Panc1 (cell line): ENCODE measurements at regions not wholly inside any gene's neighbourhood (a gene's known extent, or its start where the extent isn't known, plus 50 kb on each side); places are given as distances from the start of the nearest gene placed in this dataset.

Source experiments
- ATAC-seq: fragments of 200-7000 bp; cut with Tn5 transposase; 2 replicates; pipeline ENCODE4 v1.9.1; 2020; ENCODE audit warnings: mild to moderate bottlenecking, moderate library complexity
- BruUV-seq: library from RNA; stranded (reverse); fragments of 400-500 nt; replicated peaks from 2 replicates; lab custom pipeline; 2021; lab: Mats Ljungman, UMichigan
- CTCF ChIA-PET: fragments of 300-600 bp; sonication (Branson Sonifier 250); formaldehyde crosslinking; loops from one replicate; lab custom pipeline; 2022; ENCODE audit warnings: antibody characterized with exemption; lab: Charles Lee
- POLR2A ChIA-PET: fragments of 300-600 bp; sonication (Branson Sonifier 250); formaldehyde crosslinking; loops from one replicate; lab custom pipeline; 2022; ENCODE audit warnings: antibody characterized with exemption; lab: Charles Lee
- DNase-seq: peaks from one replicate; pipeline ENCODE4 v3.0.0-alpha.2; 2010; ENCODE audit warnings: low read depth, low spot score
- H3K27ac ChIP-seq: 2 replicates; pipeline ENCODE4 v1.5.1; 2011; ENCODE audit warnings: mild to moderate bottlenecking, low read length, inconsistent platforms
- H3K27me3 ChIP-seq: fragments of 200-500 bp; sonication (Bioruptor generic); 2 replicates; pipeline ENCODE4 v1.6.0; 2014; ENCODE audit warnings: low read length, inconsistent platforms; ENCODE audit not compliant: control insufficient read depth, insufficient read depth
- H3K36me3 ChIP-seq: fragments of 200-500 bp; sonication (Bioruptor generic); 2 replicates; pipeline ENCODE4 v1.5.1; 2014; ENCODE audit warnings: inconsistent platforms, mild to moderate bottlenecking, low read length, moderate library complexity; ENCODE audit not compliant: control insufficient read depth, insufficient read depth
- H3K4me1 ChIP-seq: 2 replicates; pipeline ENCODE4 v1.5.1; 2011; ENCODE audit warnings: inconsistent platforms, mild to moderate bottlenecking, low read length, moderate library complexity; ENCODE audit not compliant: control insufficient read depth, insufficient read depth
- H3K4me3 ChIP-seq, 2 experiments: 2 replicates each; pipeline ENCODE4 v1.5.1; 2011 to 2012; ENCODE audit warnings: low read depth in 2 of 2, low read length in 2 of 2, mild to moderate bottlenecking in 2 of 2, inconsistent platforms in 1 of 2, moderate library complexity in 1 of 2
- H3K9me3 ChIP-seq: fragments of 200-500 bp; sonication (Bioruptor generic); 2 replicates; pipeline ENCODE4 v1.5.1; 2014; ENCODE audit warnings: low read depth, mild to moderate bottlenecking, inconsistent platforms, low read length, moderate library complexity; ENCODE audit not compliant: control insufficient read depth, insufficient read depth
- POLR2AphosphoS5 ChIP-seq: IDR thresholded peaks from 2 replicates; pipeline ENCODE4 v1.6.1; 2012; ENCODE audit warnings: mild to moderate bottlenecking, low read depth, low read length, moderate library complexity
- SIN3A ChIP-seq: IDR thresholded peaks from 2 replicates; pipeline ENCODE4 v1.6.1; 2012; ENCODE audit warnings: low read depth, mild to moderate bottlenecking, low read length, moderate library complexity, borderline replicate concordance; ENCODE audit not compliant: insufficient read depth
- TCF7L2 ChIP-seq: IDR thresholded peaks from 2 replicates; pipeline ENCODE4 v1.6.1; 2011; ENCODE audit warnings: mild to moderate bottlenecking, low read depth, low read length, inconsistent platforms
- in situ Hi-C: cut with HindIII; loops from 2 replicates; pipeline ENCODE4 v1.10.0; 2016; ENCODE audit warnings: low sequenced_read_pairs, low pct_unique_long_range_greater_than_20kb
- intact Hi-C: fragments of 100-400 bp; cut with micrococcal nuclease; formaldehyde crosslinking; loops from one replicate; pipeline ENCODE4 v1.10.0; 2022; ENCODE audit not compliant: unreplicated experiment
- TF ChIP-seq, protein P1 (sequence below): fragments of 450-650 bp; IDR thresholded peaks from 2 replicates; pipeline ENCODE4 v1.5.1; 2017; ENCODE audit warnings: mild to moderate bottlenecking
- TF ChIP-seq, protein P2 (sequence below), 2 experiments: IDR thresholded peaks; 2 replicates each; pipeline ENCODE4 v1.6.1; 2011 to 2012; ENCODE audit warnings: low read depth in 2 of 2, control low read depth in 1 of 2, low read length in 1 of 2, mild to moderate bottlenecking in 1 of 2, moderate library complexity in 1 of 2; ENCODE audit not compliant: insufficient read depth in 1 of 2

DNA sequence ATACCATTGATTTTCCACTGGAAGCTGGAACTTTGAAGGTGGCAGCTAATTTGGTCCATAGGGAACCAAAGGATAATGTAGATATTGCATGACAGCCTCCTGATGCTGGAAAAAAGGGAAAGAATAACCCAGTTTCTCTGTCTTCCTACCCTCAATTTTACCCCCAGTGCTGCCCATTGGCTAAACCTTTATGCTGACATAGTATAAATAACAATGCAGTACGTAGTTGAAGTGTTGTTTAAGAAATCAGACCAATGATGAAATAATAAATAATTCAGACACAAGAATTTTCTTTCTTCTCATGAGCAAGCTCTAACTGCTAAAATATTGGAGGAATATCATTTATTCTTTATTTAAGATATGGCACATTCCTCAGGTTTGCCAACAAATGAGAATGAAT is 843.4 kb downstream of the EPHA3 start:
- Histone ChIP-seq H3K9me3 (no peaks in the 10 kb centered on the region), H3K27me3 (no peaks in the 10 kb centered on the region), H3K4me1 (no peaks in the 10 kb centered on the region), H3K4me3 (no peak overlapping the region), H3K36me3 (no peaks in the 10 kb centered on the region), H3K27ac (no peak overlapping the region)
- DNase-seq: no peak
- in situ Hi-C loops (no loop called here), intact Hi-C loops (no loop called here)
- no peak for TF ChIP-seq POLR2AphosphoS5
- TF ChIP-seq, protein P1, sequence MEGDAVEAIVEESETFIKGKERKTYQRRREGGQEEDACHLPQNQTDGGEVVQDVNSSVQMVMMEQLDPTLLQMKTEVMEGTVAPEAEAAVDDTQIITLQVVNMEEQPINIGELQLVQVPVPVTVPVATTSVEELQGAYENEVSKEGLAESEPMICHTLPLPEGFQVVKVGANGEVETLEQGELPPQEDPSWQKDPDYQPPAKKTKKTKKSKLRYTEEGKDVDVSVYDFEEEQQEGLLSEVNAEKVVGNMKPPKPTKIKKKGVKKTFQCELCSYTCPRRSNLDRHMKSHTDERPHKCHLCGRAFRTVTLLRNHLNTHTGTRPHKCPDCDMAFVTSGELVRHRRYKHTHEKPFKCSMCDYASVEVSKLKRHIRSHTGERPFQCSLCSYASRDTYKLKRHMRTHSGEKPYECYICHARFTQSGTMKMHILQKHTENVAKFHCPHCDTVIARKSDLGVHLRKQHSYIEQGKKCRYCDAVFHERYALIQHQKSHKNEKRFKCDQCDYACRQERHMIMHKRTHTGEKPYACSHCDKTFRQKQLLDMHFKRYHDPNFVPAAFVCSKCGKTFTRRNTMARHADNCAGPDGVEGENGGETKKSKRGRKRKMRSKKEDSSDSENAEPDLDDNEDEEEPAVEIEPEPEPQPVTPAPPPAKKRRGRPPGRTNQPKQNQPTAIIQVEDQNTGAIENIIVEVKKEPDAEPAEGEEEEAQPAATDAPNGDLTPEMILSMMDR: no peak
- no peak for TF ChIP-seq SIN3A
- TF ChIP-seq TCF7L2: no peak
- TF ChIP-seq, protein P2, sequence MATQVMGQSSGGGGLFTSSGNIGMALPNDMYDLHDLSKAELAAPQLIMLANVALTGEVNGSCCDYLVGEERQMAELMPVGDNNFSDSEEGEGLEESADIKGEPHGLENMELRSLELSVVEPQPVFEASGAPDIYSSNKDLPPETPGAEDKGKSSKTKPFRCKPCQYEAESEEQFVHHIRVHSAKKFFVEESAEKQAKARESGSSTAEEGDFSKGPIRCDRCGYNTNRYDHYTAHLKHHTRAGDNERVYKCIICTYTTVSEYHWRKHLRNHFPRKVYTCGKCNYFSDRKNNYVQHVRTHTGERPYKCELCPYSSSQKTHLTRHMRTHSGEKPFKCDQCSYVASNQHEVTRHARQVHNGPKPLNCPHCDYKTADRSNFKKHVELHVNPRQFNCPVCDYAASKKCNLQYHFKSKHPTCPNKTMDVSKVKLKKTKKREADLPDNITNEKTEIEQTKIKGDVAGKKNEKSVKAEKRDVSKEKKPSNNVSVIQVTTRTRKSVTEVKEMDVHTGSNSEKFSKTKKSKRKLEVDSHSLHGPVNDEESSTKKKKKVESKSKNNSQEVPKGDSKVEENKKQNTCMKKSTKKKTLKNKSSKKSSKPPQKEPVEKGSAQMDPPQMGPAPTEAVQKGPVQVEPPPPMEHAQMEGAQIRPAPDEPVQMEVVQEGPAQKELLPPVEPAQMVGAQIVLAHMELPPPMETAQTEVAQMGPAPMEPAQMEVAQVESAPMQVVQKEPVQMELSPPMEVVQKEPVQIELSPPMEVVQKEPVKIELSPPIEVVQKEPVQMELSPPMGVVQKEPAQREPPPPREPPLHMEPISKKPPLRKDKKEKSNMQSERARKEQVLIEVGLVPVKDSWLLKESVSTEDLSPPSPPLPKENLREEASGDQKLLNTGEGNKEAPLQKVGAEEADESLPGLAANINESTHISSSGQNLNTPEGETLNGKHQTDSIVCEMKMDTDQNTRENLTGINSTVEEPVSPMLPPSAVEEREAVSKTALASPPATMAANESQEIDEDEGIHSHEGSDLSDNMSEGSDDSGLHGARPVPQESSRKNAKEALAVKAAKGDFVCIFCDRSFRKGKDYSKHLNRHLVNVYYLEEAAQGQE (IDR thresholded peaks at IDR 0.05; ENCODE audit: insufficient read depth in 1 of 2, low read depth in 2 of 2, low read length in 1 of 2): no peak
- ChIA-PET POLR2A (no interaction called here), CTCF (no interaction called here)
- BruUV-seq: no TSS peak
- ATAC-seq: no peak

DNA sequence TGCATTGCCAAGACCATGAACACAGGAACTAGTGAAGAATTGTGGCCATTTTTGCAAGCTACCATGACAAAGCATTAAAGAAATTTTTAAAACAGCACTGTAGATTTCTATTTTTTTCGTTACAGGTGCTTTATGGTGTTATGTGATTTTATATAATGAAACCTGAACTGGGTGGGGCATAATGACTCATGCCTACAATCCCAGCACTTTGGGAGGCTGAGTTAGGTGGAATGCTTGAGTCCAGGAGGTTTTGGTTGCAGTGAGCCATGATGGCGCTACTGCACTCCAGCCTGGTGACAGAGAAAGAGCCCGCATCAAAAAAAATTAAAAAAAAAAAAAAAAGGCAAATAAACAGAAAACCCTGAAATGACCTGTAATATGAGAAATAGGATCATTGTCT is 846.7 kb downstream of the EPHA3 start:
- no peaks in the 10 kb centered on the region for H3K27me3 ChIP-seq
- no peak overlapping the region for H3K27ac ChIP-seq
- TF ChIP-seq, protein P1: no peak
- TF ChIP-seq TCF7L2: no peak
- TF ChIP-seq, protein P2 (IDR thresholded peaks at IDR 0.05; ENCODE audit: insufficient read depth in 1 of 2, low read depth in 2 of 2, low read length in 1 of 2): no peak
- TF ChIP-seq SIN3A: no peak
- TF ChIP-seq POLR2AphosphoS5: no peak
- ChIA-PET CTCF (no interaction called here), POLR2A (no interaction called here)
- in situ Hi-C loops: no loop called here
- no peaks in the 10 kb centered on the region for H3K4me1 ChIP-seq
- ATAC-seq (no peak), DNase-seq (no peak)
- intact Hi-C loops: no loop called here
- H3K4me3 ChIP-seq: no peak overlapping the region
- no peaks in the 10 kb centered on the region for H3K9me3 ChIP-seq
- BruUV-seq: no TSS peak
- H3K36me3 ChIP-seq: no peaks in the 10 kb centered on the region
